Endodermal cell (in vitro differentiated cells): ENCODE measurements at regions not wholly inside any gene's neighbourhood (a gene's known extent, or its start where the extent isn't known, plus 50 kb on each side); places are given as distances from the start of the nearest gene placed in this dataset.

Experiments
- DNase-seq: peaks from one replicate; pipeline ENCODE4 v3.0.0-alpha.2; 2017
- H3K27ac ChIP-seq: 2 replicates; pipeline ENCODE4 v1.5.1; 2013; ENCODE audit warnings: mild to moderate bottlenecking, low read depth, low read length, moderate library complexity
- H3K27me3 ChIP-seq: 2 replicates; pipeline ENCODE4 v1.6.1; 2013; ENCODE audit warnings: mild to moderate bottlenecking, low read length, moderate library complexity; ENCODE audit not compliant: insufficient read depth, control insufficient read depth, poor library complexity, severe bottlenecking
- H3K36me3 ChIP-seq: 2 replicates; pipeline ENCODE4 v1.7.0; 2013; ENCODE audit warnings: mild to moderate bottlenecking, low read length, moderate library complexity; ENCODE audit not compliant: control insufficient read depth, insufficient read depth
- H3K4me1 ChIP-seq: one replicate; pipeline ENCODE4 v1.7.0; 2013; ENCODE audit warnings: low read length; ENCODE audit not compliant: control insufficient read depth, insufficient read depth
- H3K4me3 ChIP-seq: 2 replicates; pipeline ENCODE4 v1.5.1; 2013; ENCODE audit warnings: mild to moderate bottlenecking, low read length, moderate library complexity
- H3K9ac ChIP-seq: 2 replicates; pipeline ENCODE4 v1.6.1; 2013; ENCODE audit warnings: mild to moderate bottlenecking, low read length, moderate library complexity; ENCODE audit not compliant: poor library complexity, severe bottlenecking; ENCODE audit errors: extremely low read depth
- H3K9me3 ChIP-seq: 2 replicates; pipeline ENCODE4 v1.6.1; 2013; ENCODE audit warnings: mild to moderate bottlenecking, low read length, moderate library complexity; ENCODE audit not compliant: control insufficient read depth
- H3K27ac Mint-ChIP-seq: 2 replicates; pipeline ENCODE4 v1.8.0; 2020; ENCODE audit warnings: mixed read lengths
- H3K27me3 Mint-ChIP-seq: 2 replicates; pipeline ENCODE4 v1.8.0; 2021; ENCODE audit warnings: mild to moderate bottlenecking, mixed read lengths; ENCODE audit not compliant: insufficient read depth
- H3K36me3 Mint-ChIP-seq: 2 replicates; pipeline ENCODE4 v1.8.0; 2020; ENCODE audit warnings: low read depth, mixed read lengths
- H3K4me1 Mint-ChIP-seq: 2 replicates; pipeline ENCODE4 v1.8.0; 2020; ENCODE audit warnings: mixed read lengths
- H3K4me3 Mint-ChIP-seq: 2 replicates; pipeline ENCODE4 v1.8.0; 2020; ENCODE audit warnings: mild to moderate bottlenecking, moderate library complexity, mixed read lengths
- H3K9me3 Mint-ChIP-seq: 2 replicates; pipeline ENCODE4 v1.8.0; 2020; ENCODE audit warnings: mild to moderate bottlenecking, mixed read lengths
- WGBS, 2 experiments: methylation state at CpG; one replicate each; pipeline versions ENCODE4 v1.1.5 to v1.1.7; 2013; ENCODE audit warnings: missing lambda C conversion rate in 2 of 2, mixed read lengths in 1 of 2; ENCODE audit not compliant: insufficient coverage in 1 of 2, insufficient read length in 1 of 2; 5-methylcytosine and 5-hydroxymethylcytosine counted together
- TF ChIP-seq, protein P1 (sequence below): fragments of 200-600 bp; sonication (generic); conservative IDR thresholded peaks from 2 replicates; pipeline ENCODE4 v1.5.0; 2021; ENCODE audit warnings: antibody characterized with exemption, mild to moderate bottlenecking

- H3K9me3 ChIP-seq: peaks cover 63% of the 10 kb centered on the region
- no peaks in the 10 kb centered on the region for H3K4me1 ChIP-seq
- H3K36me3 ChIP-seq: no peaks in the 10 kb centered on the region
- no peak overlapping the region for H3K4me3 Mint-ChIP-seq
- no peak overlapping the region for H3K4me3 ChIP-seq
- no peak overlapping the region for H3K9ac ChIP-seq
- WGBS, 2 experiments: 84% methylated on average over 4 of the region's 5 CpGs; no CpG with 5 or more reads in 1 of the 2 experiments
- H3K4me1 Mint-ChIP-seq: no peaks in the 10 kb centered on the region
- no peaks in the 10 kb centered on the region for H3K27me3 Mint-ChIP-seq
- no peak overlapping the region for H3K27ac ChIP-seq
- peaks cover 78% of the 10 kb centered on the region for H3K9me3 Mint-ChIP-seq
- H3K27ac Mint-ChIP-seq: no peak overlapping the region
- no peak for DNase-seq
- no peaks in the 10 kb centered on the region for H3K36me3 Mint-ChIP-seq
- no peaks in the 10 kb centered on the region for H3K27me3 ChIP-seq
- TF ChIP-seq, protein P1, sequence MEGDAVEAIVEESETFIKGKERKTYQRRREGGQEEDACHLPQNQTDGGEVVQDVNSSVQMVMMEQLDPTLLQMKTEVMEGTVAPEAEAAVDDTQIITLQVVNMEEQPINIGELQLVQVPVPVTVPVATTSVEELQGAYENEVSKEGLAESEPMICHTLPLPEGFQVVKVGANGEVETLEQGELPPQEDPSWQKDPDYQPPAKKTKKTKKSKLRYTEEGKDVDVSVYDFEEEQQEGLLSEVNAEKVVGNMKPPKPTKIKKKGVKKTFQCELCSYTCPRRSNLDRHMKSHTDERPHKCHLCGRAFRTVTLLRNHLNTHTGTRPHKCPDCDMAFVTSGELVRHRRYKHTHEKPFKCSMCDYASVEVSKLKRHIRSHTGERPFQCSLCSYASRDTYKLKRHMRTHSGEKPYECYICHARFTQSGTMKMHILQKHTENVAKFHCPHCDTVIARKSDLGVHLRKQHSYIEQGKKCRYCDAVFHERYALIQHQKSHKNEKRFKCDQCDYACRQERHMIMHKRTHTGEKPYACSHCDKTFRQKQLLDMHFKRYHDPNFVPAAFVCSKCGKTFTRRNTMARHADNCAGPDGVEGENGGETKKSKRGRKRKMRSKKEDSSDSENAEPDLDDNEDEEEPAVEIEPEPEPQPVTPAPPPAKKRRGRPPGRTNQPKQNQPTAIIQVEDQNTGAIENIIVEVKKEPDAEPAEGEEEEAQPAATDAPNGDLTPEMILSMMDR: no peak
Measured at GRCh38 chr7:153543232-153543631, 509.0 kb upstream of the DPP6 start.

DNA sequence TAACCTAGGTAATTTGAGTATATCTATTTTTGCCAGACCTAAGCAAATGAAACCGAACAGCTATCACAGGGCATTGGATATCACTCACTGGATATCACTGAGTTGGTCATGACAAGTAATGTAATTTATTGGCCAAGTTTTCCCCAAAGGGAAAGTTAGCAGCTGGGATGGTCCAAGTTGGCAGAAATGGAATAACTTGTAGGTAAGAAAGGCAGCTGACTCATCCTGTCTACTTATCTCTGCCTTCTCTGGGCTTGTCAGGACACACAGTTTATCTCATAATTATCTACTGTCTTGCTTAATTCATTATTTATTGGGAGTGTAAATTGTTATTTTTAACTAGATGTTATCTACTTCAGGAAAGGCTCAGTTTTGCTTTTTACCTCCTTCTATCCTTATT is 502.0 kb upstream of the DPP6 start:
- Histone ChIP-seq H3K4me1 (no peaks in the 10 kb centered on the region), H3K9ac (no peak overlapping the region), H3K9me3 (peaks cover 68% of the 10 kb centered on the region), H3K27ac (no peak overlapping the region), H3K36me3 (no peaks in the 10 kb centered on the region), H3K4me3 (no peak overlapping the region), H3K27me3 (no peaks in the 10 kb centered on the region)
- Mint-ChIP-seq H3K4me1 (no peaks in the 10 kb centered on the region), H3K27ac (no peak overlapping the region), H3K9me3 (peaks cover 81% of the 10 kb centered on the region), H3K27me3 (no peaks in the 10 kb centered on the region), H3K4me3 (no peak overlapping the region), H3K36me3 (no peaks in the 10 kb centered on the region)
- TF ChIP-seq, protein P1: no peak
- WGBS, 2 experiments: 71 to 78% methylated on average over 1 of the region's 1 CpG
- DNase-seq: no peak

- Histone ChIP-seq H3K27me3 (no peaks in the 10 kb centered on the region), H3K9me3 (peaks cover 86% of the 10 kb centered on the region), H3K9ac (no peak overlapping the region), H3K36me3 (no peaks in the 10 kb centered on the region), H3K4me1 (no peaks in the 10 kb centered on the region), H3K27ac (no peak overlapping the region), H3K4me3 (no peak overlapping the region)
- Mint-ChIP-seq H3K4me1 (no peaks in the 10 kb centered on the region), H3K27ac (no peak overlapping the region), H3K9me3 (peaks cover 95% of the 10 kb centered on the region), H3K4me3 (no peak overlapping the region), H3K36me3 (no peaks in the 10 kb centered on the region), H3K27me3 (no peaks in the 10 kb centered on the region)
- TF ChIP-seq, protein P1: no peak
- DNase-seq: no peak
- 53 to 63% methylated on average over 2 to 5 of the region's 6 CpGs for WGBS, 2 experiments
Measured at GRCh38 chr7:153564391-153564790, 487.8 kb upstream of the DPP6 start.
